GM12878 (cell line): ENCODE measurements at regions not wholly inside any gene's neighbourhood (a gene's known extent, or its start where the extent isn't known, plus 50 kb on each side); places are given as distances from the start of the nearest gene placed in this dataset.

Experiments
- ATAC-seq: fragments of 200-7000 bp; cut with Tn5 transposase; 3 replicates; pipeline ENCODE4 v1.9.1; 2020; ENCODE audit warnings: mild to moderate bottlenecking, moderate library complexity
- BruUV-seq: library from RNA; stranded (reverse); fragments of 400-500 nt; replicated peaks from 2 replicates; lab custom pipeline; 2021; lab: Mats Ljungman, UMichigan
- CTCF ChIA-PET: fragments of 300-600 bp; sonication (Branson Sonifier 250); formaldehyde crosslinking; extraction: SDS; loops from one replicate; lab custom pipeline; 2021; ENCODE audit warnings: inconsistent platforms; lab: Yijun Ruan, JAX
- POLR2A ChIA-PET: fragments of 350-600 bp; formaldehyde crosslinking; extraction: SDS; loops from one replicate; lab custom pipeline; 2021; ENCODE audit warnings: inconsistent platforms; lab: Charles Lee
- RAD21 ChIA-PET: fragments of 300-600 bp; sonication (Branson Sonifier 250); formaldehyde crosslinking; loops from one replicate; lab custom pipeline; 2023; ENCODE audit warnings: antibody characterized with exemption; ENCODE audit not compliant: unreplicated experiment; lab: Charles Lee
- SMC1A ChIA-PET: fragments of 300-600 bp; sonication (Branson Sonifier 250); formaldehyde crosslinking; loops from one replicate; lab custom pipeline; 2023; ENCODE audit not compliant: unreplicated experiment, uncharacterized antibody; lab: Charles Lee
- DNase-seq: peaks from one replicate; pipeline ENCODE4 v3.0.0-alpha.2; 2011; ENCODE audit warnings: low read depth, low spot score
- FAIRE-seq: peaks from 3 replicates; lab custom pipeline; 2011; peaks lifted over from hg19 to GRCh38; lab: Jason Lieb, UNC
- H2AFZ ChIP-seq: 2 replicates; pipeline ENCODE4 v1.6.0; 2011; ENCODE audit warnings: low read depth, low read length, control low read depth; ENCODE audit not compliant: control insufficient read depth
- H3K27ac ChIP-seq: 2 replicates; pipeline ENCODE4 v1.5.1; 2011; ENCODE audit warnings: control low read depth; ENCODE audit not compliant: control insufficient read depth, insufficient read depth
- H3K27me3 ChIP-seq, 2 experiments: replicated peaks in 1 of 2; 2 replicates each; pipeline versions ENCODE4 v1.6.0 to v1.6.1; 2011; ENCODE audit warnings: low read length in 1 of 2; ENCODE audit not compliant: control insufficient read depth in 2 of 2, insufficient read depth in 2 of 2
- H3K36me3 ChIP-seq, 2 experiments: 2 replicates each; pipeline ENCODE4 v1.5.1; 2011; ENCODE audit warnings: low read length in 1 of 2; ENCODE audit not compliant: control insufficient read depth in 2 of 2, insufficient read depth in 2 of 2
- H3K4me1 ChIP-seq: 2 replicates; pipeline ENCODE4 v1.6.1; 2011; ENCODE audit warnings: mild to moderate bottlenecking, low read length, moderate library complexity, mixed read lengths; ENCODE audit not compliant: control insufficient read depth, insufficient read depth
- H3K4me2 ChIP-seq: 2 replicates; pipeline ENCODE4 v1.6.0; 2011; ENCODE audit warnings: control low read depth; ENCODE audit not compliant: control insufficient read depth, insufficient read depth
- H3K4me3 ChIP-seq: fragments of 200-600 bp; sonication (generic); 2 replicates; pipeline ENCODE4 v1.5.1; 2016
- H3K79me2 ChIP-seq: 2 replicates; pipeline ENCODE4 v1.6.0; 2011; ENCODE audit warnings: low read length; ENCODE audit not compliant: control insufficient read depth, insufficient read depth
- H3K9ac ChIP-seq: 2 replicates; pipeline ENCODE4 v1.8.0; 2011; ENCODE audit warnings: low read length, control low read depth, mixed read lengths; ENCODE audit not compliant: control insufficient read depth, insufficient read depth
- H3K9me3 ChIP-seq: replicated peaks from 3 replicates; pipeline ENCODE4 v1.5.1; 2011; ENCODE audit warnings: mild to moderate bottlenecking, low read length; ENCODE audit not compliant: control insufficient read depth, insufficient read depth
- H4K20me1 ChIP-seq: 2 replicates; pipeline ENCODE4 v1.6.0; 2011; ENCODE audit not compliant: control insufficient read depth, insufficient read depth
- ATF7 ChIP-seq: fragments of 450-650 bp; IDR thresholded peaks from 2 replicates; pipeline ENCODE4 v1.6.1; 2016; ENCODE audit warnings: low read depth, mild to moderate bottlenecking
- BHLHE40 ChIP-seq, 2 experiments: fragments of 450-650 bp in 1 of 2; IDR thresholded peaks; 2 replicates each; pipeline ENCODE4 v1.6.1; 2011 to 2017; ENCODE audit warnings: low read depth in 2 of 2, borderline replicate concordance in 1 of 2, improper control_type of control experiment in 1 of 2, low read length in 1 of 2, mild to moderate bottlenecking in 1 of 2
- LARP7 ChIP-seq: fragments of 450-650 bp; IDR thresholded peaks from 2 replicates; pipeline ENCODE4 v1.6.1; 2017; ENCODE audit warnings: mild to moderate bottlenecking
- PAX8 ChIP-seq: fragments of 450-650 bp; IDR thresholded peaks from 2 replicates; pipeline ENCODE4 v1.6.1; 2017; ENCODE audit warnings: mild to moderate bottlenecking, moderate library complexity
- TCF7 ChIP-seq: IDR thresholded peaks from 2 replicates; pipeline ENCODE4 v1.6.1; 2014; ENCODE audit warnings: antibody characterized with exemption, borderline replicate concordance
- WGBS: methylation state at CpG from one replicate; pipeline ENCODE4 v1.1.6; 2016; ENCODE audit warnings: low lambda C conversion rate; ENCODE audit not compliant: insufficient replicate concordance, insufficient coverage; ENCODE audit errors: missing lambda C conversion rate; 5-methylcytosine and 5-hydroxymethylcytosine counted together
- in situ Hi-C: fragments of 300-500 bp; cut with MboI; formaldehyde crosslinking; loops from 9 replicates; pipeline ENCODE4 v1.14.3; 2018; ENCODE audit warnings: mixed read lengths
- intact Hi-C: fragments of 100-400 bp; cut with micrococcal nuclease; formaldehyde crosslinking; loops from one replicate; pipeline ENCODE4 v1.14.2; 2022; ENCODE audit not compliant: unreplicated experiment
- TF ChIP-seq, protein P1 (sequence below): fragments of 450-650 bp; IDR thresholded peaks from 2 replicates; pipeline ENCODE4 v1.6.1; 2016; ENCODE audit warnings: mild to moderate bottlenecking

DNA sequence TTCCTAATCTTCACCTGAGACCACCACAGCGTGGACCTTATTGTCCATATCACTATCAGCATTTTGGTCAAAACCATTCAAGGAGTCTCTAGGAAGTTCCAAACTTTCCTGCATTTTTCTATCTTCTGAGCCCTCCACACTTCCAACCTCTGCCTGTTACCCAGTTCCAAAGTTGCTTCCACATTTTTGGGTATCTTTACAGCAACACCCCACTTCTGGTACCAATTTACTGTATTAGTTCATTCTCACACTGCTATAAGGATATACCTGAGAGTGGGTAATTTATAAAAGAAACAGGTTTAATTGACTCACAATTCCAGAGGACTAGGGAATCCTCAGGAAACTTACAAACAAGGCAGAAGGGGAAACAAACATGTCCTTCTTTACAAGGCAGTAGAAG, 103.3 kb upstream of the CBLB start:
- RAD21 ChIA-PET = no interaction called here
- no peak for FAIRE-seq
- no peaks in the 10 kb centered on the region for H3K79me2 ChIP-seq

GRCh38 chr3:105974381-105974780, 105.6 kb upstream of the CBLB start:
- H4K20me1 ChIP-seq = no peaks in the 10 kb centered on the region
- no peaks in the 10 kb centered on the region for H3K36me3 ChIP-seq
- in situ Hi-C loops (no loop called here), intact Hi-C loops (no loop called here)
- POLR2A ChIA-PET = no interaction called here
- no TSS peak for BruUV-seq
- FAIRE-seq (no peak), ATAC-seq (no peak), DNase-seq (no peak)
- WGBS = 100% methylated on average over 2 of the region's 2 CpGs
- CTCF ChIA-PET = no interaction called here
- no peaks in the 10 kb centered on the region for H3K79me2 ChIP-seq
- no peak overlapping the region for H3K4me3 ChIP-seq
- no peak overlapping the region for H3K9ac ChIP-seq
- TF ChIP-seq, protein P1, sequence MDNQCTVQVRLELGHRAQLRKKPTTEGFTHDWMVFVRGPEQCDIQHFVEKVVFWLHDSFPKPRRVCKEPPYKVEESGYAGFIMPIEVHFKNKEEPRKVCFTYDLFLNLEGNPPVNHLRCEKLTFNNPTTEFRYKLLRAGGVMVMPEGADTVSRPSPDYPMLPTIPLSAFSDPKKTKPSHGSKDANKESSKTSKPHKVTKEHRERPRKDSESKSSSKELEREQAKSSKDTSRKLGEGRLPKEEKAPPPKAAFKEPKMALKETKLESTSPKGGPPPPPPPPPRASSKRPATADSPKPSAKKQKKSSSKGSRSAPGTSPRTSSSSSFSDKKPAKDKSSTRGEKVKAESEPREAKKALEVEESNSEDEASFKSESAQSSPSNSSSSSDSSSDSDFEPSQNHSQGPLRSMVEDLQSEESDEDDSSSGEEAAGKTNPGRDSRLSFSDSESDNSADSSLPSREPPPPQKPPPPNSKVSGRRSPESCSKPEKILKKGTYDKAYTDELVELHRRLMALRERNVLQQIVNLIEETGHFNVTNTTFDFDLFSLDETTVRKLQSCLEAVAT = no peak
- H3K4me1 ChIP-seq = no peaks in the 10 kb centered on the region
- peaks cover 12% of the 10 kb centered on the region for H3K9me3 ChIP-seq
- H3K4me2 ChIP-seq = no peak overlapping the region
- SMC1A ChIA-PET = no interaction called here
- RAD21 ChIA-PET = no interaction called here
- no peak overlapping the region for H2AFZ ChIP-seq
- no peak overlapping the region for H3K27ac ChIP-seq
- H3K27me3 ChIP-seq = no peaks in the 10 kb centered on the region

More for the DNA sequence above, 103.3 kb upstream of the CBLB start:
- Histone ChIP-seq H3K4me3 (no peak overlapping the region), H3K27me3 (no peaks in the 10 kb centered on the region), H3K9ac (no peak overlapping the region), H3K27ac (no peak overlapping the region), H3K4me1 (no peaks in the 10 kb centered on the region), H3K9me3 (peaks cover 12% of the 10 kb centered on the region), H2AFZ (no peak overlapping the region), H3K4me2 (no peak overlapping the region), H4K20me1 (no peaks in the 10 kb centered on the region), H3K36me3 (no peaks in the 10 kb centered on the region)
- ChIA-PET POLR2A (no interaction called here), SMC1A (no interaction called here), CTCF (no interaction called here)
- intact Hi-C loops = no loop called here
- no TSS peak for BruUV-seq
- ATAC-seq = no peak
- in situ Hi-C loops = no loop called here
- TF ChIP-seq TCF7 (no peak), PAX8 (no peak), ATF7 (no peak), BHLHE40 (IDR thresholded peaks at IDR 0.05; ENCODE audit: borderline replicate concordance in 1 of 2, low read depth in 2 of 2, low read length in 1 of 2) (no peak), LARP7 (no peak)
- 5% methylated on average over 1 of the region's 1 CpG for WGBS
- DNase-seq = no peak
